HG03558 (cell line): ENCODE measurements at regions not wholly inside any gene's neighbourhood (a gene's known extent, or its start where the extent isn't known, plus 50 kb on each side); places are given as distances from the start of the nearest gene placed in this dataset.

Experiments used
- ATAC-seq: cut with Tn5 transposase; IDR thresholded peaks from one replicate; pipeline ENCODE4 v1.9.1; 2021; ENCODE audit warnings: moderate number of reproducible peaks; ENCODE audit not compliant: unreplicated experiment; ENCODE audit errors: extremely low read depth

DNA sequence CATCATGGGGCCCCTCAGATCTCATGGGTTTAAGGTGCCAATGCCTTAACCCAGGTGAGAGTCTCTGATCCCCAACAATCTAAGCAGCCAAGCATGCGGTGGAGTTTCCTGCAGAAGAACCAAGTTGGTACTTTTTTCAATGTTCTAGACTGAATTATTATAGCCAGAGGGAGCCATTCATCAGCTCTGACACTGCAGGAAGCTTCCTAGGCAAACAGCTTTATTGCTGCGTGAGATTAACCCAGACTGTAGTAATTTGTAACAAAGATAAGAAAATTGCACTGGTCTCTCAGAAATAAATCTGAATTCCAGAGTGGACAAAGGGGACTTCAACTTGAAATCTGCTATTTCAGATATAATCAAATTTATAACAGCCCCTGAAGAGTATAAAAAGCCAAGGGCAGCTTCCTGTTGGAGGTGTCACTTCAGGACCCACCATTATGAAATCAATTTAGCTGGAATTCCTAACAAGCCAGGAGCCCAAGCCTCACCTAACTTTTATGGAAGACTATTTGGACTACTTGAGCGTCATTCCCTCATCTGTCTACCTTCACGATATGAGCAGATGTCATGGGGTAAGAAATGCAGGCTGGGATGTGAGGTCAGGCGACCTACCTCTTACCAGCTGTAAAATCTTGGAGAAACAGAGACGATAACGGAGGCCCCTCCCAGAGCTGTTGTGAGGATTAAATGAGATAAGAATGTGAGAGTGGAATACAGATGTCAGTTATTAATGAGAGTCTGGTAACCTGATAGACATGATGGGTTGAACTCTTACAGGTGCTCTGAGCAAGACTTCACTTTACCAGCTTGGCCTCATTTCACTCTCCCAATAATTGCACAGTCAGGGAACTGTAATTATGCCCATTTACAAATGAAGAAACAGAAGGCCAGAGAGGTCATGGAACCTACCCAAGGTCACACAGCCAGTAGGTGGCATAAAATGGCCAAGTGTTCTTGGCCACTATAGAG is 135.1 kb downstream of the RRAGC start:
- ATAC-seq: no peak

GRCh38 chr1:38721816-38722215 is 137.8 kb downstream of the RRAGC start:
- no peak for ATAC-seq

GRCh38 chr1:38719880-38720279 is 139.7 kb downstream of the RRAGC start:
- no peak for ATAC-seq

GRCh38 chr1:38718031-38718430 is 141.5 kb downstream of the RRAGC start:
- no peak for ATAC-seq

GRCh38 chr1:38716229-38716628 is 143.3 kb downstream of the RRAGC start:
- ATAC-seq: no peak

DNA sequence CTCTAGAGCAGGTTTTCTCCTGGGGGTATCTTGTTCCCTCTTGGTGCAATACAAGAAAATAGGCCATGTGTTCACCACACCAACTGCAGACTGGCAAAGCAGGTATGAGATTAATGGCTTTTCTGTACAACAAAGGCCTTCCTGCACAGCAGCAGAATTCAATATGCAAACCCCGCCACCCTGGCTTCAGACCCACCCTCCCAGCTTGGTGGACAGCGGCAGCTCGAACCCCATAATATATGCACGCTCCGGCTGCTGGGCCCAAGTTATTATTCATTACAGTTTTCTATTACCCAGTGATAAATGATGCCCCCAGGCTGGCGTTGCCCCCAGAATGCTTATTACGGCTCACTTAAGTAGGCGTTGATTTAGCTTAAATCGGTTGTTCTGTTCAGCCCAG is 144.2 kb downstream of the RRAGC start:
- no peak for ATAC-seq

- no peak for ATAC-seq
These were observed 147.5 kb downstream of the RRAGC start for GRCh38 chr1:38712046-38712445.

DNA sequence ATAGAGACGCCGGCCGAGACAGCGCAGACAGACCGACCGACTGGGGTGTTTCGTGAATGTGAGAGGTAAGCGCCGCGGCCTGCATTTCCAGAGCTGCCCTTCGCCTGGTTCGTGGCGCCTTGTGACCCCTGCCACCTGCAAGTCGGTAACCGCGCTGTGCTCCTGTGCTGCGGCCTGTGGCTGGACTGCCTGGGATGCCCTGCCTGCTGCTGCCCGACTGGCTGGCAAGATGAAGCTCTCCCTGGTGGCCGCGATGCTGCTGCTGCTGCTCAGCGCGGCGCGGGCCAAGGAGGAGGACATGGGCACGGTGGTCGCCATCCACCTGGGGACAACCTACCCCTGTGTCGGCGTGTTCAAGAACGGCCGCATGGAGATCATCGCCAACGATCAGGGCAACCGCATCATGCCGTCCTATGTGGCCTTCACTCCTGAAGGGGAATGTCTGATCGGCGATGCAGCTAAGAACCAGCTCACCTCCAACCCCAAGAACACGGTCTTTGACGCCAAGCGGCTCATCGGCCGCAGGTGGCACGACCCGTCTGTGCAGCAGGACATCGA is 150.8 kb downstream of the RRAGC start:
- ATAC-seq: no peak

DNA sequence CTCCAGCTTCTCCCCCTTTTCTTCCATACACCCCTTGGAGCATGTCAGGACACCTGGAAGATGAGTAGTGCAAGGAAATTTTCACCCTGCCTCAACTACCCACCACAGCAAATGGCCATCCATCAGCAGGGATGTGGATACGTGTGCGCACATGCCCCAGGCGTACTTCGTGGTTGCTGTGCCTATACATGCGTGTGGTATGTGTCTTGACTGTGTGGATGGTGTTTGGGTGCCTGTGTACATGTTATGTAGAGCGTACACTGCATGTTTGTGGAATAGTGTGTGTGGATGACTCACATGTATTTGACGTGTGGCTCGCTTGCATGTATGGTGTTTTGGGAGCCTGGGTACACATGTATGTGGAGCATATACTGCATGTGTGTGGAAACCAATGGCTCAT is 158.5 kb downstream of the RRAGC start:
- ATAC-seq: no peak

GRCh38 chr1:38700077-38700470 is 159.5 kb downstream of the RRAGC start:
- no peak for ATAC-seq

DNA sequence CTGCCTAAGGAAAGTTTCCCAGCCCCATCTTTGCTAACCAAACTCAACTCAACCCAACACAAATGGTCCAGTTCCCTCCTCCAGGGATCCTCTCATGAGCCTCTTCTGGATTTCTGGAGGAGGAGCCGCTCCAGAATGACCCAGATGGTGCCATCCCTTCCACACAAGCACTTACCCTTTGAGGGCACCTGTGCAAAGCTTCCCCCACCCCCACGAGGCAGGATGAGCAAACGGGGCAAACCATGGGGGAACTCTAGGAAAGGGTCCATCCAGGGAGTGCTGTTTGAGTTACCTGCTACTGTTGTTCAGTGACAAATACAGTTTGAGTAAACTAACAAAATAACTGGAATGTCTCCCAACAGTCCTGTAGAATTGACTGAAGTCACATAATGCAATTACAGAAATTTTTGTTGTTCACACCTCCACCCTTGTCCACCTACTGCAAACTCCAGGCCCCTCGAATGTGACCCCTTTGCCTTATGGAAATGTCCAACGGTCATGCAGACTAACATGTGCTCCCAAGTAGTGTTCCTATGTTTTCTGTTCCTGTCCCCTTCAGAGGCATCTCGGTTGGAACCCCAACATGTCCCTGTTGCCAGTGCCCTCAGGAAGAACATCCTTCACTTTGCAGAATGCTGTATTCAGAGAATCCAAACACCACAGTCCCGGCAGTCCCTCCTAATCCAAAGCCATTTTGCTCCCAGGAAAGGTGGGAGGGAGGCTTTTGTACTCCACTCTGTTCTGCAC is 160.1 kb downstream of the RRAGC start:
- no peak for ATAC-seq

DNA sequence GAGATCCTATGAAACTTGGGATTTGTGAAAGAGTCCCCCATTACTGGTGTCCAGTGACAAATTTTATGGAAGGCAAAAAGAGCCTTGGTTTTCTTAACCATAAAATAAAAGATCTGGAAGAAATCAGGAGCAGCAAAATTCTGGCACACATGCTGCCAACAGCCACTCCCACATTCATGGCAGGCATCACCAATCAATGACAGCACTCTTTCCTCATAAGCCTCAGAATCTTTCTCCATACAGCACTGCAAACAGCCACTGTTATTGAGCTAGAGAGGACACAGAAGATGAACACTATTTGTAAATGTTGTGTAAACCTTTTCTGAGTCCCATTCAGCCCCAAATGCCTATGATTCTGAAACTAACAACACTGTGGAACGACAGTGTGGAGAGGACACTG is 162.2 kb downstream of the RRAGC start:
- no peak for ATAC-seq

GRCh38 chr1:38696371-38696770 is 163.2 kb downstream of the RRAGC start:
- no peak for ATAC-seq

DNA sequence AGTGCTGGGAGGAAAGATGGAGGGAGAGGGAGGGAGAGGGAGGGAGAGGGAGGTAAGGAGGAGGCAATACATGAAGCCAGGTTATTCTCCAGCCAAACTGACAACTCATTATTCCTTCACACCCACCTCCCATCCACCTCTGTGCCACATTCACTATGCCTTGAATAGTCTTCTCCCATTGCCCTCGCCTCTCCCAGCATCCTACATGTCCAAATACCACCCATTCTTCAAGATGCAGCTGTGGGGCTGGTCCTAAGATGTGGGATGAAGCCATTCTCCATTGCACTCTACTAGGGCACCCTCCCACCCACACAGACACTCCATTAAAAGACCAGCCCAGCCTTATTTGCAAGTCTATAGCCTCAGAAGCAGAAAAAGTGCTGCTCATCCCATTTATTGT is 165.8 kb downstream of the RRAGC start:
- ATAC-seq: no peak

GRCh38 chr1:38693031-38693430 is 166.5 kb downstream of the RRAGC start:
- ATAC-seq: no peak

DNA sequence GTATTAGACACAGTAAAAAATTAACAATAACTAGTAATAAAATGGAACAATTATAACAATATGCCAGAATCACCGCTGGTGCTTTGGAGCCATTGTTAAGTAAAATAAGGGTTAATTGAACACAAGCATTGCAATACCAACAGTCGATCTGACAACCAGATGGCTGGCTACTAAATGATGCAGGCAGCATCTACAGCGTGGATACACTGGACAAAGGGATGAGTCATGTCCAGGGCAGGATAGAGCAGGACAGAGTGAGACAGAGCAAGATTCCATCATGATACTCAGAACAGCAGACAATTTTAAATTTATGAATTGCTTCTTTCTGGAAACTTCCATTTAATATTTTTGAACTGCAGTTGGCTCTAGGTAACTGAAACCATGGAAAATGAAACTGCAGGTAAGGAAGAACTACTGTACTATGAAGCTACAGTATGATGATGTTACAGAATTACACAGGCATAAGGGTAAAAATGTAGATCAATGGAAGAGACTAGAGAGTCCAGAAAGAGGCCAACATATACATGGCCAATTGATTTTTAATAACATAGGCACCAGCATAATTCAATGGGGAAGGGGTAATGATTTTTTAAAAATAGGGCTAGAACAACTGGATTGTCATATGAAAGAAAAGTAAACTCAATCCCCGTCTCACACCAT is 168.7 kb downstream of the RRAGC start:
- no peak for ATAC-seq

- no peak for ATAC-seq
These were observed 172.7 kb downstream of the RRAGC start for GRCh38 chr1:38686927-38687255.

GRCh38 chr1:38686167-38686926 is 173.2 kb downstream of the RRAGC start:
- ATAC-seq: no peak

DNA sequence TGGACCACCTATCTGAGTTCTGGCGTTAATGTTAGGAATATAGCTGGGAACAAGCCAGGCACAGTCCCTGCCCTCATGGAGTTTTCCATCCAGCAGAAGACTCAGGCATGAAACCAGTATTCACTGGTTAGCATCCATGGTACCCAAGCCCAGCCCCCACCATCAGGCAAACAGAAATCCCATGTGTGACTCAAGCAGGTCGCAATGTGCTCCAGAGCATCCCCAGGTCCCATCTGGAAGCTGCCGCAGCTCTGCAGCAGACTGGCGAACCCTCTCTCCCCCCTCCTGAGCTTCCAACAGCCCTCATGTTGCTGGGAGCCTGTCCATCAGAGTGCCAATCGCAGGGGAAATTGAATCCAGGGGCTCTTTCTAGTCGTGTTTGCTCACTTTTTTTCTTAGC is 174.2 kb downstream of the RRAGC start:
- ATAC-seq: no peak
